ENCODE measurements at regions not wholly inside any gene's neighbourhood (a gene's known extent, or its start where the extent isn't known, plus 50 kb on each side); places are given as distances from the start of the nearest gene placed in this dataset.
"Not testable (repeated sequence)": the region's sequence is repeated elsewhere in the genome, so short reads cannot be mapped to it uniquely, and the experiment has no call there.

DNA sequence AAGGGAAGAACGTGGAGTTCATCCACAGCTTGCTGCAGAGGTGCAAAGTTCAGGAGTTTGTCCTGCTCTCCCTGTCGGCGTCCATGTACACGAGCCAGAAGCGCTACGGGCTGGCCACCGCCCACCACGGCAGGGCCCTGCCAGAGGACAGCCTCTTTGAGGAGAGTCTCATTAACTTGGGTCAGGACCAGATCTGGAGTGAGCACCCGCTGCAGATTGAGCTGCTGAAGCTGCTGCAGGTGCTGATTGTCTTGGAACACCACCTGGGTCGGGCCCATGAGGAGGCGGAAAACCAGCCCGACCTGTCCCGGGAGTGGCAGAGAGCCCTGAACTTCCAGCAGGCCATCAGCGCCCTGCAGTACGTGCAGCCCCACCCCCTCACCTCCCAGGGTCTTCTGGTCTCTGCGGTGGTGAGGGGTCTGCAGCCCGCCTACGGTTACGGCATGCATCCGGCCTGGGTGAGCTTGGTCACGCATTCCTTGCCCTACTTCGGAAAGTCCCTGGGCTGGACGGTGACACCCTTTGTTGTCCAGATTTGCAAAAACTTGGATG lies 73.8 kb upstream of the MORC3 start:
- DNase-seq (ENCODE audit: extremely low read depth in 1 of 2, low read depth in 1 of 2) = no peak

- no peak for DNase-seq (ENCODE audit: extremely low read depth in 1 of 2, low read depth in 1 of 2)
Observed at GRCh38 chr21:36247316-36248010, 72.5 kb upstream of the MORC3 start.

GRCh38 chr21:36249576-36250422 lies 70.2 kb upstream of the MORC3 start:
- no peak for DNase-seq (ENCODE audit: extremely low read depth in 1 of 2, low read depth in 1 of 2)

DNA sequence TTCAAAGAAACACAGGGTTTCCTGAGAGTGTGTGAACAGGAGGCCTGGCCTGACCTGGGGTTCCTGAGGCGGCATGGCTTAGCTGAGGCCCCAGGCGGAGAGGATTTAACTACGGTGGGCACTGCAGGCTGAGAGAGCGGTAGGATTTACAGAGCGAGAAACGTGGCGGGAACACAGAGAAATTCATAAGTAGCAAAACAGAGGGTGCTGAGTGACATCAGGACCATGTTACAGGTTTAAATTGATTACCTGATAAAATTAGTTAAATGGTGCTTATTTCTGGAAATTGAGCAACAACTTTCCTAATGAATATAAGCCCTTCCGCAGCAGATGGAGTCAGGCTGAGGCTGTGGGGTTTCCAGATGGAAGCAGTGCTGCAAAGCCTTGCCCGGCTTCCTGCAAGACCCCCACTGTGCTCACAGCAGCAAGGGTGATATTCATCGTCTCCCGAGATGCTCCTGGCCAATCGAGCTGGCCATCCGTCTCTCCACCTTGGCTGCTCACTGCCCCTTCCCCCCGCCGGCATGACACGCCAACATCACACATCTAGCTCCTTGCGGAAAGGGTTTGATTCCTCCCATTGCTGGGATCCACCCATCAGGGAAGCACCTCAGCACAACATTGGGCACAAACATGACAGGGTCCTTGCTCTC lies 69.4 kb upstream of the MORC3 start:
- DNase-seq (ENCODE audit: extremely low read depth in 1 of 2, low read depth in 1 of 2) = no peak

DNA sequence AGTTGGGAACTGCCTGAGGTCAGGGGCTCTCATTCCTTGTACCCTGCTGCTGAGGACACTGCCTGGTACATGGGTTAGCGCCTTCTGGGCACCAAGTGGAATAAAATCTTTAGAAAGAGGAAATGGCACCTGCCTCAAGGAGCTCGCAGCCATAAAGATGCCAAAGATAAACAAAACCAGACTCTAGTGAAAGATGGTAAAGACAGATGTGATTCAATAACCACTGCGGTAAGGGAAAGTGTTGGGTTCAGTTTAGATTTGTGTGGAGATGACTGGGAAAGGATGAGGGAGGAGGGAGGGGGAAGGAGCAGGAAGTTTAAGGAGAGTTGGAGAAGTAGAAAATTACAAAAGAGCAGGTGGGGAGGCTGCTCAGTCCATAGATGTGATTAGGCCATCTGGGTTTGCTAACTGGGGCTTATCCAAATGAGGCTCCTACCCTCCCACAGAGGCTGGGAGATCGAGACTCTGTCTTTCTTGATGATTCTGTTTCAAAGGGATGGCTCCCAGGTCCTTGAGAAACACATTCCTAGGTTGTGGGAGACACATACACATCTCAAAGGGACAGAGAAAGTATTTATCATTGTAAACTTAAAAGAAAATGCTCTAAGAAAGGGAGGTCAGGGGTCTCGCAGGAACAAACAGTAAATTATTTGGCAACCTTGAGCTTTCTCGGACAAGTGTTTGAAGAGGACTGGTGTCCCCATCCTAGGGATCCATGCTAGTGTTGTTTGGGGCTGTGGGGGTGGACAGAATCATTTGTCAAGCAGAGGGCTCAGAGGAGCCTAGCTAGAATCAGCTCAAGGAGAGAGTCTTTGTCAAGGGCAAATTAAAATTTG lies 65.7 kb upstream of the MORC3 start:
- no peak for DNase-seq (ENCODE audit: extremely low read depth in 1 of 2, low read depth in 1 of 2)

- DNase-seq (ENCODE audit: extremely low read depth in 1 of 2, low read depth in 1 of 2) = no peak
Observed at GRCh38 chr21:36255663-36256062, 64.3 kb upstream of the MORC3 start.

- no peak for DNase-seq (ENCODE audit: extremely low read depth in 1 of 2, low read depth in 1 of 2)
Observed at GRCh38 chr21:36257657-36258056, 62.3 kb upstream of the MORC3 start.

- DNase-seq (ENCODE audit: extremely low read depth in 1 of 2, low read depth in 1 of 2) = no peak
Observed at GRCh38 chr21:36260030-36260787, 59.8 kb upstream of the MORC3 start.

DNA sequence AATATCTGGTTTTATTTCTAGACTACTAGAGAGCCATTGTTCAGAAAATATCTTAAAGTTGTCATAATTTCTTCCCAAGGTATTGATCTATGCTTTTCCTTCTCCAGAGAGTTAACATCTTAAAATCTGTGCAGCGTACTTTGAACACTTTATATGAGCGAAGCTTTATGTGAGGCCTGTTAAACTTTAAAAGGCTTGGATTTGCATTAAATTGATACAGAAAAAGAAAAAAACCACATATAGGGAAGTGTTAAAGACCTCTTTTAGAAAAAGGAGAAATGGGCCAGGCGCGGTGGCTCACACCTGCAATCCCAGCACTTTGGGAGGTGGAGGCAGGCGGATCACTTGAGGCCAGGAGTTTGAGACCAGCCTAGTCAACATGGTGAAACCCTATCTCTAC lies 59.2 kb upstream of the MORC3 start:
- DNase-seq (ENCODE audit: extremely low read depth in 1 of 2, low read depth in 1 of 2) = no peak

DNA sequence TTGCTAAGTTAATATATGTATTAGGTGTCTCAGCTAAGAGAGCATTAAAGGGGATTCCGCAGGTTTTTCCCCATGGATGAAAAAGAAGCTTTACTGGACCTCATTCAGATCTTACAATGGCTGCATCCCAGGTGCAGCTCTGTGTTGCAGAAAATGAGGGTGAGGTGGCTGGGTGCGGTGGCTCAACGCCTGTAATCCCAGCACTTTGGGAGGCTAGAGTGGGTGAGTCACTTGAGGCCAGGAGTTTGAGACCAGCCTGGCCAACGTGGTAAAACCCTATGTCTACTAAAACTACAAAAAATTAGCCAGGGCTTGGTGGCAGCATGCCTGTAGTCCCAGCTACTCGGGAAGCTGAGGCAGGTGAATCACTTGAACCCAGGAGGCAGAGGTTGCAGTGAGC lies 58.5 kb upstream of the MORC3 start:
- no peak for DNase-seq (ENCODE audit: extremely low read depth in 1 of 2, low read depth in 1 of 2)

DNA sequence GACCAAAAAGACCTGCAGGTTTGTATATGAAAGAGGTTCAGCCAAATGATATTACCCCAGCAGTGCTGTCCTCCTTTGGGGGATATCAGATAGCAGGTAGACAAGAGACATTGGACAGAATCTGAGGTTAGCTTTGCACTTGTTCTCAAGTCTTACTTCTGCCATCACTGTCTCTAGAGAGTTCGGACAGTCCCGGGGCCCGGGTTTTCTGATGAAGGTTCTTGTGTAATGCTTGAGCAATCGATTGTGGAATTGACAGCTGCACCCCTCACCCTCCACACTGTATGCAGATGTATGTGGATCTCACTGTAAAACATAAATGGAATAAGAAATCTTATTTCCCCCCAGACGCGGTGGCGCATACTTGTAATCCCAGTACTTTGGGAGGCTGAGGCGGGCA lies 56.2 kb upstream of the MORC3 start:
- no peak for DNase-seq (ENCODE audit: extremely low read depth in 1 of 2, low read depth in 1 of 2)

DNA sequence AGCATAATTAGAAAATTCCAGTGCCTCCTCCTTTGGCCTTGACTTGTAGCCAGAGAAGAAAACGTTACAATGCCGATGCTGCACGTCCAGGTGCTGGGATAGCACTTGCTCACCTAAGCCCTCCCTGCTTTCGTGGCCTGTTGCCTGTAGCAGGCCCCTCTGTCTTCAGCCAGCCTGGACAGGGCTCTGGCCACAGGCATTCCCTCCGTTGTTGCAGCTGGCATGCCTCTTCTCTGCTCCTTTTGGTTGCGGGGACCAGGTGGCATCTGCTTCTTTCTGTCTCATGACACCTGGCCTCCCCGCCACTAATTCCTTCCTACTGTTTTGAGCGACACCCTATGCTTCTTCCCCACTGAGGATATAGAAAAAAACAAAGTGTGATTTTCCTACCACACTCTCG lies 54.6 kb upstream of the MORC3 start:
- DNase-seq (ENCODE audit: extremely low read depth in 1 of 2, low read depth in 1 of 2) = no peak

DNA sequence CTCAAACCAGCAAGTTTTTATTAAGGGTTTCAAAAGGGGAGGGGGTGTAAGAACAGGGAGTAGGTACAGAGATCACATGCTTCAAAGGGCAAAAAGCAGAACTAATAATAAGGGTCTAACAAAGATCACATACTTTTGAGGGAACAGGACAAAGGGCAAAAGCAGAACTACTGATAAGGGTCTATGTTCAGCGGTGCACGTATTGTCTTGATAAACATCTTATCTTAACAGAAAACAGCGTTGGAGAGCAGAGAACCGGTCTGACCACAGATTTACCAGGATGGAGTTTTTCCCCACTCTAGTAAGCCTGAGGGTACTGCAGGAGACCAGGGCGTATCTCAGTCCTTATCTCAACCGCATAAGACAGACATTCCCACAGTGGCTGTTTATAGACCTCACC lies 52.2 kb upstream of the MORC3 start:
- DNase-seq (ENCODE audit: extremely low read depth in 1 of 2, low read depth in 1 of 2) = not testable (repeated sequence)

GRCh38 chr21:36268264-36268663 lies 51.7 kb upstream of the MORC3 start:
- DNase-seq (ENCODE audit: extremely low read depth in 1 of 2, low read depth in 1 of 2) = not testable (repeated sequence)

Measured in stimulated activated CD8-positive, alpha-beta memory T cell treated with anti-CD3 and anti-CD28 coated beads, Interleukin-7, amount 100 ng/mL, for 48 hours (primary cell).